ENCODE measurements at regions not wholly inside any gene's neighbourhood (a gene's known extent, or its start where the extent isn't known, plus 50 kb on each side); places are given as distances from the start of the nearest gene placed in this dataset.

GRCh38 chr1:5504364-5504740, 487.9 kb downstream of the NPHP4 start:
- no peaks in the 10 kb centered on the region for H3K79me2 ChIP-seq (ENCODE audit: control insufficient read depth, insufficient read depth, low read length)
- ATAC-seq = no peak
- BruUV-seq (replicated peaks) = no TSS peak
- ChIA-PET SMC1A (ENCODE audit: uncharacterized antibody, unreplicated experiment) (no interaction called here), CTCF (interaction anchor here (2.6 kb wide), 1 partner anchor 10 kb away, joined by 13 read pairs; no protein-coding TSS in a partner anchor), POLR2A (no interaction called here), RAD21 (ENCODE audit: unreplicated experiment) (no interaction called here)
- WGBS (ENCODE audit: insufficient coverage, insufficient replicate concordance, low lambda C conversion rate, missing lambda C conversion rate) = 7% methylated on average over 8 of the region's 8 CpGs
- FAIRE-seq = no peak
- no peaks in the 10 kb centered on the region for H3K27me3 ChIP-seq (replicated peaks in 1 of 2; ENCODE audit: control insufficient read depth in 2 of 2, insufficient read depth in 2 of 2, low read length in 1 of 2)
- H3K9ac ChIP-seq (ENCODE audit: control insufficient read depth, insufficient read depth, low read length) = no peak overlapping the region
- intact Hi-C loops (cut with micrococcal nuclease; ENCODE audit: unreplicated experiment) (no loop called here), in situ Hi-C loops (cut with MboI) (loop anchor here (25.0 kb wide), 1 partner anchor 833 kb away; no protein-coding TSS in a partner anchor)
- no peaks in the 10 kb centered on the region for H3K36me3 ChIP-seq (ENCODE audit: control insufficient read depth in 2 of 2, insufficient read depth in 2 of 2, low read length in 1 of 2)
- H4K20me1 ChIP-seq (ENCODE audit: control insufficient read depth, insufficient read depth) = no peaks in the 10 kb centered on the region
- H3K4me2 ChIP-seq (ENCODE audit: control insufficient read depth, insufficient read depth) = no peak overlapping the region
- TF ChIP-seq NBN (IDR thresholded peaks at IDR 0.05) = no peak
- no peak for TF ChIP-seq ESRRA (IDR thresholded peaks at IDR 0.05; ENCODE audit: low read length)
- TF ChIP-seq BCLAF1 (IDR thresholded peaks at IDR 0.05) = no peak
- TF ChIP-seq IRF5 (IDR thresholded peaks at IDR 0.05; ENCODE audit: borderline replicate concordance) = no peak
- no peak for TF ChIP-seq FOXM1 (IDR thresholded peaks at IDR 0.05; ENCODE audit: low read depth, low read length)
- TF ChIP-seq PAX5 (IDR thresholded peaks at IDR 0.05; ENCODE audit: borderline replicate concordance, low read depth, low read length) = no peak
- no peak for TF ChIP-seq BCL3 (IDR thresholded peaks at IDR 0.05; ENCODE audit: borderline replicate concordance, insufficient read depth, low read depth, low read length, poor library complexity, severe bottlenecking)
- TF ChIP-seq STAT1 (conservative IDR thresholded peaks at IDR 0.05) = no peak
- no peak for TF ChIP-seq SP1 (IDR thresholded peaks at IDR 0.05; ENCODE audit: low read depth, low read length)
- no peak for TF ChIP-seq NRF1 (conservative IDR thresholded peaks at IDR 0.05; ENCODE audit: low read depth, low read length)
- no peak for DNase-seq (ENCODE audit: low read depth, low spot score)
- no peaks in the 10 kb centered on the region for H3K9me3 ChIP-seq (replicated peaks; ENCODE audit: control insufficient read depth, insufficient read depth, low read length)
- no peaks in the 10 kb centered on the region for H3K4me1 ChIP-seq (ENCODE audit: control insufficient read depth, insufficient read depth, low read length)
- H2AFZ ChIP-seq (ENCODE audit: control insufficient read depth, low read depth, low read length) = no peak overlapping the region
- no peak overlapping the region for H3K4me3 ChIP-seq
- no peak overlapping the region for H3K27ac ChIP-seq (ENCODE audit: control insufficient read depth, insufficient read depth)
